ENCODE measurements at regions not wholly inside any gene's neighbourhood (a gene's known extent, or its start where the extent isn't known, plus 50 kb on each side); places are given as distances from the start of the nearest gene placed in this dataset.
"Not testable (repeated sequence)": the region's sequence is repeated elsewhere in the genome, so short reads cannot be mapped to it uniquely, and the experiment has no call there.

DNA sequence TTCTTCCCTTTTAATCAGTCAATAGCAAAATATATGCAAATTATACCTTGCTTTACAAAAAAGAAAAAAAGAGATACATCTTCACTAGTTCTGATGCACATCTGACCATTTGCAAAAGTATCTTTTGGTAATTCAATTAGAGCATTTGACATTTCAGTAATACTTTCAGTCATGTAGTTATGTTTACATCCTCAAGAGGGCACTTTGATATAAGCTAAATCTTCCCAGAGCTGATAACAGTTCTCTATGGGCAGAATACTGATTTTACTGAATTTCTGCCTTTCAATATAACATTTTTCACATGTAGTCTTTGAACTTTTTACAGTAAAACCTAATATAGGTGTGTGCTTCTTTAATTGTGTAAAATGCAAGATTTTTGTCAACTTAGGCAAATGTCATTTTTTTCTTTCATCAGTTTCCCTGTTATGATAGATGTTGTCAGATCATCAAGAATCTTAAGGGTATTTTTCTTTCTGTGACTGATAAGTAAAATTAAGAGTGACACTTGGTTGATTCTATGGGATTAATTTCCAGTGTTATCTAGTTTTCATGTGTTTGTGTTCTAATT lies 703.5 kb upstream of the SEMA3D start:
- no peak for DNase-seq (ENCODE audit: low spot score)

DNA sequence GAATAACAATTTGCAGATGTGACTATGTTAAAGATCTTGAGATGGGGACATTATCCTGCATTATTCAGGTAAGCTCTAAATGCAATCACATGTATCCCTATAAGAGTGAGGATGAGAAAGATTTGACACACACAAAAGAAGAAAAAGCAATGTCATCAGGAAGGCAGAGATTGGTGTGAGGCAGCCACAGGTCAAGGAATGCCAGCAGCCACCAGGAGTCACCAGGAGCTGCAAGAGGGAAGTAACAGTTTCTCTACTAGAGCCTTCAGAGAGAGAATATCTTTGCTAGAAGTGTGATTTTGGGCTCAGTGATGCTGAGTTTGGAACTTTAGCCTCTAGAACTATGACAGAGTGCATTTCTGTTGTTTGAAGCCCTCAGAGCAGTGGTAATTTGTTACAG lies 700.3 kb upstream of the SEMA3D start:
- no peak for DNase-seq (ENCODE audit: low spot score)

DNA sequence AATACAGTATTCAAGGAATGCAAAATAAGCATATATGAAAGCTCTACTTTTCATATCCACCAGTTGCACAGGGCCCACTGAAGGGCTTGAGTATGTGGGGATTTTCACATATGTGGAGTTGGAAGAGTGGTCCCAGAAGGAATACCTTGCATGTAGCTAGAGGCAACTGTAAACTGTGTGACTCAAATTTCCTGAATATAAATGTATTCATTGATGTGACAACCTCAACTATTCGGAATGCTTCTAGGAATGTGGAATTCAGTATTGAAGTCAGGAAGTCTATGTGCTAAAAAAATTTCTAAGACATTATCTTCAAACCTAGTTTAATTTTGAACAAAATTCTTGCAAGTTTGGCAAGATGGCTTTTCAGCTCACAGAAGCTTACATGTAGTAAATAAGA lies 695.5 kb upstream of the SEMA3D start:
- no peak for DNase-seq (ENCODE audit: low spot score)

DNA sequence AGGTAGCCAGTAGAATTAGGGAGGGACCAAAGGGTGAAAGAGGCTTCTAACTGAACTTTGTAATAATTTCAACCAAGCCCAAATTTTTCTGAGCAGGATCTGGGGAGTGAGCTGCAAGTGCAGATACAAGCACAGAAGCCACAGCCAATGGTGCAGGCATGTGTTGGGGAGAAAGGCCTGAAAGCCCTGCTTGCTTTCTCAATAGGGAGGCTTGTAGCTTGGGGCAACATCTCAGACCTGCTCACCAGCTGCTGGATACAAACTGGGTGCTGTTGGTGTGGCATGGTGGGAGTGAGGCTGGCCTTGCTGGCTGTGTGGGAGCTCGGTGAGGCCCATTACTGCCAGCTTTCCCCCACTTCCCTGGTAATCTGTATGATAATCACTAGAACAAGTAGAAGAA lies 688.5 kb upstream of the SEMA3D start:
- no peak for DNase-seq (ENCODE audit: low spot score)

DNA sequence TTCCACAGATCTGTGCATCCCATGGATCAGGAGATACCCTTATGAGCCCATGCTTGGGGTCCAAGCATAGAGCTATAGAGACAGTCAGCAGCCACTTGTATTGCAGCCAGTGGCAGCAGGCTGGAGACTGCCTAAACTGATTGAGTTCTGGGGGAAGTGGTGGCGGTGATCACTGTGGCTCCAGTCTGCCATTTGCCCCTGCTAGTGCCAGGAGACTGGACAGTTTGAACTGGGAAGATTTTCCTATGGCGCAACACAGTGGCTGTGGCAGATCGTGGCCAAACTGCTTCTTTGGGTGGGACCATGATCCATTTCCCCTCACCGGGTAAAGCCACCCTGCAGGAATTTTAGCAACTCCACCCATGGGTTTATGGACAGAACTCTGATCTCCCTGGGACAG lies 679.7 kb upstream of the SEMA3D start:
- DNase-seq (ENCODE audit: low spot score) = no peak

DNA sequence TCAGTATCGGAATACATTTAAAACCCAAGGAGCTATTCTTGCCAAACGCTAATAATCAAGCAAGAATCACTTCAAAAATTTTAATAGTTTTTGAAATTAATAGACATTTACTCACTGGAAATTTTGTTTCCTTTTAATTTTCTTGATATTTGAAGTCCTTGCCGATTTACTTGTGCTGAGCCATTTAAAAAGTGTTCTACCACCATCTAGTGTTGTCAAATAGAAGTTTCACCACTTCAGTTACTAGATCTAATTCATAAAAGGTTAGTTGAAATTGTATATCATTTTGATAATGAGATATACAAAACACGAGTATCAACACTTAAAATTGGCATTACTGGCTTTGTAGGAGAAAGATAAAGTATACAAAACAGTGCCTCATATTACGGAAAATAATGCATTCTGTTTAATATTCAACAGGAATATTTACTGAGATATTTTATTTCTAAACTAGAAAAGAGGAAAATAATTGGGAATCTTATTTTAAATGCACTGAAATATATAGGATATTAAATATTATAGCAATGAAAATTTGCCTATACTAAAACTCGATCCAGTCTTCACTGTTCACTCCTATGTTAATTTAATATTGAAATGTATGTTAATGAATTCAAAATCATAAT lies 664.8 kb upstream of the SEMA3D start:
- DNase-seq (ENCODE audit: low spot score) = no peak

DNA sequence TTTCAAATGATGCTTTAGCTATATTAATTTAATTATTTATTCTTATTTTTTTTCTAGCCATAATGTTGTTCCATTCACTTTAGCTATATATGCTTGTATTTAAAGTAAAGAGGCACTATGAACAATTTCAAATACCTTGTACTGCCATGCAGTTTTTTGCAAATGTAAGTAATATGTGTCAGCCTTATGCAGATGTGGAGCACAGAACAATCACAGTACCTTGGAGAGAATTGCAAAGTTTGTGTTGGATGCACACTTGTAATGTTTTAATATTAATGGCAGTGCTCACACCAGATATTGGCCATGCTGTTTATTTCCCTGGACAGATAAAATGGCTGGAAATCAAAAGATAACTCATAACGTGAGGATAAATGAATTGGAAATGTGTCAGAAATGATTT lies 663.5 kb upstream of the SEMA3D start:
- no peak for DNase-seq (ENCODE audit: low spot score)

DNA sequence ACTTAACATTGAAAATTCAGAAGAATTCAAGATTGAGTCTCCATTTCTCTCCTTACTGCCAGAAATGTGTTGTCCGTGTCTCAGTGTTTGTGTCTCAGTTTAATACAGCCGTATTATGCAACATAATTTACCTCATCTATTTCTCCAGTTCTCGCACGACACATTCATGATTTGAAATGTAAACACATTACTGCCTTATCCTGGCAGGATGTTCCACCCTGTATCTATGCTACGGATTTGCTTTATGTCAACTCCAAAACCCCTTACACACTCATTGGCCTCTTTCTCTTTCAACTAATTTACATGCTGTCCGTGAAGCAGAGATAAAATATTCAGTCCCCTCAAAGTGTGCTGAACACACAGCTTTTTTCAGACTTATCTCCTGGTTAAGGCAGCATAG lies 653.7 kb upstream of the SEMA3D start:
- no peak for DNase-seq (ENCODE audit: low spot score)

DNA sequence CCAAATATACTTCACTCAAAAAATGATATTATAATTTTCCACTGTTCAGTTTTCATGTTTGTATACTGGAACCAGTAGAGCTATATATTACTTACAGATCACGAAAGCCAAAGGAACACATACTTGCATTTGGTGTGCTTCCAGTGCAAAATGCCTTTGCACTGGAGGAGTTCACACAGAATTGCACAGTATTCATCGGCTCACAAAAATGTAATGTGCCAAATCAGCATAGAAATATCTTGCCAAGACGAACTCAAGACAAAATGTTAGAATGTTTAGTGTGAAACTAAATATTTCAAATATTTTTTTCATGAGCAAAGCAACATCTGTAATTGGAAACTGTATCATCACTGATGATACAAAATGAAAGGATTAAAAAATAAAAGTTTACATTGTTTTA lies 646.2 kb upstream of the SEMA3D start:
- DNase-seq (ENCODE audit: low spot score) = no peak

DNA sequence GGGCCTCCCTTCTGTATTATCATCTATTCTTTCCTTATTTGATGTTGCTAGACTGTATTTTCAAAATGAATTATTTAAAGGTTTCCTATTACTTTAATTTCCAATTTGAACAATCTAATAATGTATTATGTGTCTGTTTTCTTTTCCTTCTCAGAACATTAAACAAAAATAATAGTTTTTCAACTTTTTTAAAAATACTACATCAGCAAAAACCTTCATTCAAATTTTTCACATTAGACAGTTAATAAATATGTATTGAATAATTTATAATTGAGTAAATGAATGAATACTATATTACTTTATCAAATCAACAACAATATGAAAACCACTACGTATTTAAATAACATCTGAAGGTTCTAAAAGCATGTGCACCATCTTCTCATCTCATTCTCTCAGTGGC lies 644.1 kb upstream of the SEMA3D start:
- DNase-seq (ENCODE audit: low spot score) = no peak

DNA sequence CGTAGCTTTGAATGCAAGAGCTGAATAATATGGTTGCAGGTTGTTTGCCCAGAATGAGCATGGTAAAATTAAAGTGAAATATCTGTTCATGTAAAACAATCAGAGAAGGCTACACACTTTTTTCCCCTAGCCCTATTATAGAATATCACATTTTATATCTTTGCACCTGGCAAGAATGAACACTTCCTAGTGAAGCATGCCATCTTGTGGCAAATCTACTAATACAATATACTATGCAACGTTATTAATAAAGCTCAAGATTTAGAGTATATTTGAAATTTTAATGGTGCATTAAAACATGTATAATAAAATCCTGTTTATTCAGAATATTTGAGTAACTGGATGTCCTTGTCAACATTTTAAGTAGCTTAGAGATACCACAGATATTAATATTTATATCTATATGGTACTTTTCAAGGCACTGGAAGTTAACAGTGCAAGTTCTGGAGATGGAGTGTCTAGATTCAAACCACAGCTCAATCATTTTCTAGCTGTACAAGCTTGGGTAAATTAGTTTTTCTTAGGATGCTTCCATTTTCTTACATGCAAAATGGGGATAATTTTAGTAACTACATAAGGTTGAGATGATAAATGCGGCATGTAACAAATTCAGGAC lies 643.1 kb upstream of the SEMA3D start:
- DNase-seq (ENCODE audit: low spot score) = no peak

DNA sequence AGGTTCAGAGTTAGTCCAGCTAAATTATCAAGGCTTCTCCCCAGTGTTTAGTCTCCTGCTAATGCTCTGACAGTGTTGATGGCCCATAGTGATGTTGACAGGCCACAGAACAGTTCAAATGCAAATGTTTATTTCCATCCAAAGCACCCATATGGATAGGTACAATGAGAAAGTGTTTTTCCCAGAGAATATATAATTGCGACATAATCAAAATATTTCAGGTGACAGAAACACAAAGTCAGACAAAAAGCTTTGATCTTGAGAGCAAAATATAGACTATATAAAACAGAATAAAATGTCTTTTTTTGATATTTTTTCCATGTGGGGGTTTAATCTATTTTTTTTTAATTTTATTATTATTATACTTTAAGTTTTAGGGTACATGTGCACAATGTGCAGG lies 642.3 kb upstream of the SEMA3D start:
- DNase-seq (ENCODE audit: low spot score) = no peak

DNA sequence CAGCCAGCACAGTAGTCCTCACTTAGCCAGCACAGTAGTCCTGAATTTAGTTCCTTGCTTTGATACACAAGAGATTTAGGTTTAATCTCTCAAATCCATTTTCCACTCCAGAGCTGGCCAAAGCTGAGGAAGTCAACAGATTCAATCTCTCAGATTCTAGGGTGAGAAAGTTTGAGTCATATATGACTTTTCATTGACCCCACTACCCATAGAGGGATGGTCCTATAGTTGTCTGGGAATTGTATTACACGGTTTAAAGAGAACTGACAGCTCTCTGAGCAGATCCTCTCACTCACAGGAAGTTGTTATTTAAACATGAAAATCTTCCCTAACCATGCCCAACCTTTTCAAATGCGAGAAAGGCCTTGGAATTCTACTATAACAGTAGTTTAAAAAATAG lies 641.8 kb upstream of the SEMA3D start:
- DNase-seq (ENCODE audit: low spot score) = no peak

DNA sequence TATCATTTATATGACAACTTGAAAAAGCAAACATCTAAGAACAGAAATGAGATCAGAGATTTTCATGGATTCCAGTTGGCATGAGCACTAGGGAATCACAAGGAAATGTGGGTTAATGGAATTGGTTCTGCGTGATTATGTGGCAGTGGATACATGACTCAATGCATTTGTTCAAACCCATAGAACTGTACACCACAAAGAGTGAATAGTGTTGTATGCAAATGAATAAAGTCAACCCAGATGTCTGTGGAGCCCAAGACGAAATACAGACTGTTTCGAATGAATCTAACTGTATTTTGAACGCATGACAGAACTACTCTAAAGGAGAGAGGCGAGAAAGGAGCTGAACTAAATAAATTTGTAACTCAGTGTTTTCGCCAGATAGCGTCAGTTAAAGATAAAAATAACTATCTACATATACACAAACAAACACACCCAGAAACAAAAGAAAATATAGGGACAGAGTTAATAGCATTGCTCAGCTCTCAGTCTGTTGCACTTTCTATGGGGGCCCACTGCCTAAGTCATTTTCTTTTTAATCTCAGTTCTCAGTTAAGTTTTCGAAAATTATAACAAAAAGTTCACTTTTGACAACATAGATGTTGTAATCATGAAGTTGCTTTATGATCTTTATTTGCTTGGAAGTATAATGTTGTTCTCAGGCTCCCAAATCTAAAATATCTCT lies 636.7 kb upstream of the SEMA3D start:
- DNase-seq (ENCODE audit: low spot score) = no peak

DNA sequence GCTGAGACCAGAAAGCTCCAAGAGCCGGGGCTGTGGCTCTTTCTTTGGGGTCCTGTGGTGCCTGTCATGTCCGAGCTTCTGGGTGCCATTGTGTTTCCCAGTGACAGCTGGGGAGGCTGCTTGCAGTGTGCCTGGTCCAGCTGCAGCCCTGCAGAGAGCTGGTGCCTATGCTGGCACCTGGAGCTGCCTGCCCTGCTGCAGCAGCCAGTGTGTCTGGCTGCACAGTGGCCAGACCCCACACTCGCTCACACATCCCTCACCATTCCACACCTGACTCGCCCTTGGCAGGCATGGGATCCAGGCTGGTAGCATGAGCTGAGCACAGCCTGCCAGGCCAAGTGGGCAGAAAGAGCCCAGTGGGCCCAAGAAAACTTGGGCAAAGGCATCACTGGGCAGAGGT lies 635.1 kb upstream of the SEMA3D start:
- DNase-seq (ENCODE audit: low spot score) = no peak

DNA sequence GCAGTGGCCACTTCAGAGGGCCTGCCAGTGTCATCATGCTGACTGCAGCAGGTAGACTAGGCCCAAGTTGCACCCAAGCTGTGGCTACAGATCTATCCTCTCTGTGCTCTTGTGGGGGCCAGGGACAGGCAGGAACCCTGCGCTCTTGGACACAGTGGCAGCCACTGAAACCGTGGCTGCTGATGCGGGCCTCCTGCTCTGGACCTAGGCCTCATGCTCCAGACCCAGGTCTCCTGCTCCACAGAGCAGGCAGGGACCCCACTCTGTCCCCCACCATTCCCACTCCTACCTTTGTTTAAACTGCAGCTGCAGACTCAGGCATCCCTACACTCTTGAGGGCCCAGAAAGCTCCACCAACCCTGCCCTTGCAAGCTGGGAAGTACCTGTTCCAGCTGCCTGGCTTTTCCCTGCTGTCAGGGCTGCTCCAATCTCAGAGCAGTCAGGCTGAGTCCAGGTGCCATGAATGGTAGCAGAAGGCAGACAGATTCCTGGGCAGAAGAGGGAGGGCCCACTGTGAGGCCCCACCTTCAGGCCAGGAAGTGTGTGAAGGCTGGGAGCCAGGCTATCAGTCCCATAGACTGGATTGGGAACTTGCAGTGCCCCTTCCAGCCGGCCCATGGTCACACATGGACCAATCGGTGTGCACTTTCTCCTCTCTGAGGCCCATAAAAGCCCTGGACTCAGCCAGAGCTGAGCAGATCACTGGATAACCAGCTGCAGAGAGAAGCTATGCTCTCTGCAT lies 634.0 kb upstream of the SEMA3D start:
- DNase-seq (ENCODE audit: low spot score) = no peak

DNA sequence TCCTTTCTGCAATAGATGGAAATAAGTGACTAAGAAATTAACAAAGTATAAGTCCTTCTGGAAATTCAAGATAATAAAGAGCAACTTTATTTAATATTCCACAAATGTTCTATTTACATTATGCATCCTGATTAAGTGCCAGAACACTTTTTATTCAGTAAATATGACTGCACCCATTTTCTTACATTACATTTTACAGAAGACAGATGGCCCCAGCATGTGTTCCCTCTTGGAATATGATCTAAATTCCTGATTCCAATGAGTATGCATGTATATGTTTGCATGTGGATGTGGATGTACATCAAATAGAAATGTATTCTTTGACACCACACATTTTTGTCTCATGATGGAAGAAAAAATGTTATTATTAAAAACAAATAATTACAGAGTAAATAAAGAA lies 628.7 kb upstream of the SEMA3D start:
- no peak for DNase-seq (ENCODE audit: low spot score)

DNA sequence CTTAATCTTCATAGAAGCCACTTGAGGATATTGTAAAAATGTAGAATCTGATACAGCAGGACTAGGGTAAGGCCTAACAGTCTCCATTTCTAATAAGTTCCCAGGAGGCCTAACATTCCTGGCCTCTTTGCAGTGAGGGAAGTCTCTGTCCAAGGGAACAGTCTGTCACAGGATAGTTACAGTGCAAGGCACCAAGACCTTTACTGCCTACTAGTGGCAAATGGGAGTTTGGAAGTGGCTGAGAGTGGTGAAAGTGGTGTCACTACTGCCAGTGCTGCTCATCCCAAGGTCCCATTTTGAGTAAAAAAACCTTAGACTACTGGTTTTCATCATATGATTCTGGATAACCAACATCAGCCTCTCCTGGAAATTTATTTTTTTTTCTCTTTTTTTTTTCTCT lies 619.5 kb upstream of the SEMA3D start:
- no peak for DNase-seq (ENCODE audit: low spot score)

DNA sequence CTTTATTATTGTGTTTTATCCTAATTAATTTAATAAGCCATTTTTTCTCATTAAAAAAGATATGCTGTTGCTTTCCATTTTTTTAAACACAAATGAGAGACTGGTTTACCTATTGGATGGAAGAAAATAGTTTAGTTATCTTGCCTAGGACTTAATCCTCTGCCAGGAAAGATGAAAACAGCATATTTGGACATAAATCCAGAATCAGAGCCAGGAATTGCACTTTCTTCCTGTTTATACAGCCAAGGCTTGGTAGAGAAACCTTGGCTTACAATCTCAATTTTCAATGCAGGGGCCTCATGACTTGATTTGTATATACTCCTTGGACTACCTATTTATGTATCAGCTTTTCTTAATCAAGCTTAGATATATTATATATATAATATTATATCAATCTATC lies 618.8 kb upstream of the SEMA3D start:
- DNase-seq (ENCODE audit: low spot score) = no peak

DNA sequence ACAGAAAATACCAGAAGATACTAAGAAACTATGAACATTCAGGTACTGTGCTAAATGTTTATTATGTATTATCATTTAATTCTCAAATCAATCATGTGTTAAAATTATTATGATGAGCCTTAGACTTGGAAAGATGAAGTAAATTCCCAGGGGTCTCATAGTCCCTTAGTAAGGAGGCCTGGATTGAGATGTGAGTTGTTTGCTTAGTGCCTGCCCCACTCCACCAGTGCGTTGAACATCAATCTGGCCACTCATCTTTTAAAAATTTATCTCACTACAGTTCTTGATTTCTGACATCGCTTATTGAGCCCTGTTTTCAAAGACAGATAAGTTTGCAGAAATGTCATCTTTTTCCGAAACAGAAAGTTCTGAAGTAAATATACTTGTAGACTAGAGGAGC lies 618.4 kb upstream of the SEMA3D start:
- DNase-seq (ENCODE audit: low spot score) = no peak

DNA sequence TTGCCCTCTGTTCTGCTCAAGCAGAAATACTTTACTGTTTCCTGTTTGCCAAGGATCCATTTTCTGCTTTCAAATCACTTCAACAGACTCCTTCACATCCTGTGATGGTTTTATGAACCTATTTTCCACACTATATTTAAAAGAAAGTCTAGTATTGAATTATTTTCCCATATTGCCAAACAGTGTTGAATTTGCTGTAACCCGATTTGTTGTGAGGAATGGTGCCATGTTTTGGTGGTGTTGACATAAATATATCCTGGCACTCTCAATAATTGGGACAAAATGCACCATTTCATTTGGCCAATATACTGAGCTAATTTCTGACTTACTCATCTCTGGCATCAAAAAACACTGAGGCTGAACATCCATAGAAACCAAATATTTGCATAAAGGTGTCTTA lies 615.4 kb upstream of the SEMA3D start:
- no peak for DNase-seq (ENCODE audit: low spot score)

DNA sequence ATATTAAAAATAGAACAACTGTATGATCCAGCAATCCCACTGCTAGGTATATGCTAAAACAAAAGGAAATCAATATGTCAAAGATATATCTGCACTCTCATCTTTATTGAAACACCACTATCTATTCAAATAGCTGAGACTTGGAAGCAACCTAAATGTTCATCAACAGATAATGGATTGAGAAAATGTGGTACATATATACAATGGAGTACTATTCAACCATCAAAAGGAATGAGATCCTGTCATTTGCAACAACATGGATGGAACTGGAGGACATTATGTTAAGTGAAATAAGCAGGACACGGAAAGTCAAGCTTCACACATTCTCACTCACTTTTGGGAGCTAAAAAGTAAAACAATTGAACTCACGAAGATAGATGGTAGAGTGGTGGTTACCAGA lies 610.1 kb upstream of the SEMA3D start:
- DNase-seq (ENCODE audit: low spot score) = no peak

DNA sequence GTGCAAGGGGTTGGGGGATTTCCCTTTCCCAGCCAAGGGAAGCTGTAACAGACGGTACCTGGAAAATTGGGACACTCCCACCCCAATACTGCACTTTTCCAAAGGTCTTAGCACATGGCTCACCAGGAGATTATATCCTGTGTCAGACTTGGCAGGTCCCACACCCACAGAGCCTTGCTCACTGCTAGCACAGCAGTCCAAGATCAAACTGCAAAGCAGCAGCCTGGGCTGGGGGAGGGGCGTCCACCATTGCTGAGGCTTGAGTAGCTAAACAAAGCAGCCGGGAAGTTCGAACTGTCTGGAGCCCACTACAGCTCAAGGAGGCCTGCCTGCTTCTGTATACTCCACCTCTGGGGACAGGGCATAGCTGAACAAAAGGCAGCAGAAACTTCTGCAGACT lies 604.2 kb upstream of the SEMA3D start:
- not testable (repeated sequence) for DNase-seq (ENCODE audit: low spot score)
